MV-4-11 (cell line): ENCODE measurements at regions not wholly inside any gene's neighbourhood (a gene's known extent, or its start where the extent isn't known, plus 50 kb on each side); places are given as distances from the start of the nearest gene placed in this dataset.

ENCODE experiments used
- DNase-seq: peaks from one replicate; lab custom pipeline; 2025; lab: John Stamatoyannopoulos, UW

DNA sequence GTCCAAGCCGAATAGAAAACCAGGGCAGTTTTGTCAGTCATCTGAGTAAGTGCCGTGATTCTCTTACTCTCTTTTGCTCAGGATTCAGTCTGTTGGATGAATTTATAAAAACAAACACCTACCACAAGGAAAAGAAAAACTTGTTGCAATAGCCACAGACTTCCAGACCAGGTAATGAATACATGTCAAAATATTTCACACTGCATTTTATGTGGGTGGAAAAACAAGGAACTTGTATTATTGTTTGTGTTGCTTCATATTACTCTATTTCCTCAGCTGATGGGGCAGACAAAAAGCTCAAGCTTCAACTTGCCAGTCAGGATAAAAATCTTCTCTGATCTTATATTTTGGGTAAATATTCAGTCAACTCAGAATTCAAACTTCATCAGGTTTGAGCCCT, 1125.7 kb downstream of the NLGN4Y start:
- no peak for DNase-seq

DNA sequence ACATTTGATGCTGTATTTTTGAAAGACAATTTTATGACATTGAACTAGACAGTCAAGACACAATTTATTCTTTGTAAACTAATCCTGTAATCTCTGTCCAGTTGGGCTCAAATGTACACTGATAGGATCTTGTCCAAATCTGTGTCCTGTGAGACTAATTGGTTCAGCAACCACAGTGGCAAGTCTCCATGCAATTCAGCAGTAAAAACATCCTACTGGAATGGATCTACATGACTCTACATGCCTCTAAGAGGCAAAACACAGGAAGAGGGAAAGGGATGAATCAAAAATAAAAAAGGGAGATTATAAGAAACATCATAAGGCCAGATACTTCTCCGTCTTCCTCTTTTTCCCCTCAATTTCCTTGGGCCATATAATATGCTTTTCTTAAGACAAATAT, 1164.2 kb downstream of the NLGN4Y start:
- no peak for DNase-seq

DNA sequence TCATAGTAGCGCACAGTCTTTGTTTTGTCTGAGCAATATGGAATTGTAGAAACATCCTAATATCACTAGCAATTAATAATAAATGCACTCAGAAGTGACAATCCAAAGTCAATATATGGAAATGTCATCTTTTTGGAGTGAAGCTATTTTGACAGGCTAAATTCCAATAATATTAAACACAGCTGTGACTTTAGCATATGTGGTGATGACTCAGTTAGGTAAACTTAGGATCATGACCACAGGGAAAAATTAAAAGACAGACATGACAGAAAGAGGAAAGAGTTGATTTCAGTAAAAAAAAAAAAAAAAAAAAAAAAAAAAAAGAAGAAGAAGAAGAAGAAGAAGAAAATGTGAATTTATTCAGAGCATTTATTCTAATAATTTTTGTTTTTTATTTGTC, 1165.7 kb downstream of the NLGN4Y start:
- no peak for DNase-seq

DNA sequence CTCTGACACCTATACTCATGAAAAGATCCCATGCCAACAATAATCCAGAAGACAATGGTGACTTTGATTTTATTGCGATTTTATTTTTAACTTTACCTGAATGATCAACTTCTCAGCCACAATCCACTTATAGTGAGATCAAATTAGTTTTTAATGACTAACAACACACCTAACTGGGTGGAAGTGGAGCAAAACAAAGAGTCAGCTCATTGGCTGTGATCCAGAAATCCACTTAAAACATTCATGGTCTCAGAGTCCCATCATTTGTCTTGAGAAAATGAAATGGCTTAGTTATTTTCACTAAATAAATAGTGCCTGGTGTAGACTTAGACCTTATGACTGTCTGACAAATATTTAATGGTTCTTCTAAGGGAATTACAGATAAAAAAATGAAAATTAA, 1177.8 kb downstream of the NLGN4Y start:
- no peak for DNase-seq

DNA sequence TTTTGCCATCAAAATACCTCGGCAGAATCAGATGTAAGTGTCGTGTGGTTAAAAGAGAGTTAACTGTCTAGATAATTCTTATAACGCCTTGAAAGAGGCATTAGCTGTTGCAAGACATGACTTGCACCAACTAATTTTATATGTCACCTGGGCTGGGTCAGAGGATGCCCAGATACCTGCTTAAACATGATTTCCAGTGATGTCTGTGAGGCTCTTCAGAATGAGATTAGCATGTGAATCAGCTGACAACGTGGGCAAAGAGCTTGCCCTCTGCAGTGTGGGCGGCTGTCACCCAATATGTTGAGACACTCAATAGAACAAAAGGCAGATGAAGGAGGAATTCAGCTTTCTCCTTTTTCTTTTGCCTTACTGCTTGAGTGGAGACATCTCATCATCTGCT, 1180.6 kb downstream of the NLGN4Y start:
- no peak for DNase-seq

DNA sequence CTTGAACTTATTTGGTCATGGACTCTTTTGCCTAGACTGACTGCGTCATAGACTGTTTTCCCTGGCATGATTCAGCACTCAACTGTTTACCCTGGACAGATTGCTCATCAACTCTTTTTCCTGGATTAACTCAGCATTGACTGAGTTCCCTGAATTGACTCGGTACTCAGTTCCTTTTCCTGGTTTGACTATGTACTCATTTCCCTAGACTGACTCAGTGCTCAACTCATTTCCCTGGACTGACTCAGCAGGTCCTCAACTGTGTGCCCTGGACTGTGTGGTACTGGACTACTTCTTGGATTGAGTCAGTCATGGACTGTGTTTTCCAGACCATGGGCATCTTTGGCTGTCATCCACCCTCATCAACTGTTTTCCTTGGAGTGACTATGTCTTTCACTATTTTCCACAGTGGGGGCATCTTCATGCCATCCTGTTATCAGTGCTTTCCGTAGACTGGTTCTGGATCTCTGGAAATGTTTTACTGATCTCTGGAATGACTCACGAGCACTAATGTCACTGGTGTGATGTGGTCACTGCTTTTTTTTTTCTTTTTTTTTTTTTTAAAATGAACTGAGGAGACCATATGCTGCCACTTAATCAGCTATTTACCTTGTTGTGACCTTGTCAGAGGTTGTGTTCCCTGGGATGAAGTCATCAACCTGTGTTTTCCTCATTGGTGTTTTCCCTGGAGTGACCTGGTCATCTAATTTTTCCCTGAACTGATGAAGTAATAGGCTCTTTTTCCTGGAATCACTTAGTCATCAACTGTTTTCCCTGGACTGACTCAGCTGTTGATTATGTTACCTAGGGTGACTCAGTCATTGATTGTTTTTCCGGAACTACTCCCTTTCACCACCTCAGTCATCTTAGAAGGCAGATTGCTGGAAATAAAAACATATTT, 1225.5 kb downstream of the NLGN4Y start:
- no peak for DNase-seq

DNA sequence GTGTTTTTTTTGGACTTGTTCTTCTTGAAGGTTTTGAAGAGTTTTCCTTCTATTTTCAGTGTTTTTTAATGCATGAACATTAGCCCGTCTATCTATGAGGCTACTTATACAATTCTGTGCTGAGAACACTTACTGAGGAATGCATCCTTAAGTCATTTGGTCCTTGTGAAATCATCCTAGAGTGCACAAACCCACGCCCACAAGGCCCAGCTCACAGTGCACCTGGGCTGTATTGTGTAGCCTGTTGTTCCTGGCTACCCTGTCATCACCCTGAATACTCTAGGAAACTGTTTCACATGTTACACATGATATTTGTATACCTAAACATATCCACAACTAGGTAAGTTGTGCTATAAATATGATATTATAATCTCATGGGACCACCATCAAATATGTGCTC, 1226.7 kb downstream of the NLGN4Y start:
- DNase-seq, result no peak

DNA sequence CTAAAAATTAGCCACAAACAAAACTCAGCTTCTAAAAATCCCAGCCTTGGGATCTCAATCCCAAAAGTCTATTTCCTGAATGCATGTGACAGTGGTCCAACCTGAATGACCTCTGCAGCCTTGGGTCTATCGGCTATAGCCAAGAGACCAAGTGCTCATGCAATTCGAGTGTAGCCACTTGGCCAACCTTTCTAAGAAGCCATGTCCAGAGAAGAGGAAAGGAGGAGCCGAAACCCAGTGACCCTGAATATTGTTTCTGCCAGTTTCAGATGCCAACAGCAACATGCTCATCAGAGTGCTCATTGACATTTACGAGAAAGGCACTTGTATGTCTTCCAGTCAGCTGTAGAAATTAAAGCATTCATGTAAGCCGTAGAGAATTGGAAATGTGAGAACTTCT, 1231.9 kb downstream of the NLGN4Y start:
- no peak for DNase-seq

DNA sequence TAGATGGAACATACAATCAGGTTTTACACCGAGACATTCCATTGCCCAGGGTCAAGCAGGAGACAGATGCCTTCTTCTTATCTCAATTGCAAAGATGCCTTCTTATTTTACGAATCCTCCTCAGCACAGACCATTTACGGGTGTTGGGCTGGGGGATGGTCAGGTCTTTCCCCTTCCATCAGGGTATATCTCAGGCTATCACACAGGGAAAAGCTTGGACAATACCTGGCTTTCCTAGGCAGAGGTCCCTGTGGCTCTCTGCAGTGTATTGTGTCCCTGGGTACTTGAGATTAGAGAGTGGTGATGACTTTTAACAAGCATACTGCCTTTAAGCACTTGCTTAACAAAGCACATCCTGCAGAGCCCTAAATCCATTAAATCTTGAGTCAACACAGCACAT, 1249.2 kb downstream of the NLGN4Y start:
- DNase-seq, result no peak

DNA sequence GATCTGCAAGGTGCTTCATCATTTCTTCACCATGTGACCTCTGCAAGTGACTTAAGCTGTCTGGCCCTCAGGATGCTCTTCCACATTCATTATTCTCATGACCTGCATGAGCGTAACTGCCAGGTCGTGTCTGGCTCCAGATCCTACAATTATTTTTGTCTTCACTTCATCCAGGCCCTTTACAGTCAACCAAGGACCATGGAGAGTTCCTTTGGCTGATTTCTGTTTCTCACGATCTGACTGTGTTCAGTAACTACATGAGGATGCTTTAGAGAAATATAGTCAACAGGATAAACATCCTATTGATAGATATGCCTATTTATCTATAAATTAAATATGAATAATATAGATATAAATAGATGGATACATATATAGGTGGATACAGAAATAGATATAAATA, 1251.6 kb downstream of the NLGN4Y start:
- DNase-seq, result no peak

DNA sequence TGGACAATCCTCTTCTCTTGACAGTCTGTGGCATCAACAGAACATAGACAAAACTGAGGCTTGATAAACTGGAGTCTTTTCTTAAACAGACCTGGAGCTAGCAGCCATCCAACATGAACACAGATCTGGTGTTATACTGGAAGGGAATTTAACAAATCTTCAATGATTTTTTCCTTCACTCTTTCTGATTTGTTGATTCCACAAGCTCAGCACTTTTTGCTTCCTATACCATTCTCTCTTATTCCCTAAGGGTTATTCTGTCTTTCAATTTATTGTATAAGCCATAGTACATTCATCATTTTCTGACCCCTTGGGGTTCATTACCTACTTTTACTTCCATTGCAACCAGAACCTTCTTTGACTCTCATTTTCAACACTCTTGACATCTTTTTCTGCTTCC, 1255.6 kb downstream of the NLGN4Y start:
- no peak for DNase-seq

DNA sequence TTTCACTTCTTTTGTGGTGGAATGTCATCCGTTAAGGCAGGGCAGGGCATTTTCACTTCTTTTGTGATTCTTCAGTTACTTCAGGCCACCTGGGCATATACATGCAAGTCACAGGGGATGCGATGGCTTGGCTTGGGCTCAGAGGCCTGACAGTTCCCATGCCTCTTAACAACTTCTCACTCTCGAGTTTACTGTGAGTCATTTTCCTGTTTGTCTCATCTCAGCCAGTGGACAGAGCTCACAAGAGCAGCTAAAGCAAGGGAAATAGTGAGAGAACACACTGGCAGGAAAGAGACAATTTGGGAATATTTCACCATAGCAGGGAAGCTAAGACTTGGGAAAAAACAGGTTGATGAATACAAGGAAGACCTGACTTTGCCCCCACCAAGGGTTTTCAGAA, 1275.7 kb downstream of the NLGN4Y start:
- no peak for DNase-seq

DNA sequence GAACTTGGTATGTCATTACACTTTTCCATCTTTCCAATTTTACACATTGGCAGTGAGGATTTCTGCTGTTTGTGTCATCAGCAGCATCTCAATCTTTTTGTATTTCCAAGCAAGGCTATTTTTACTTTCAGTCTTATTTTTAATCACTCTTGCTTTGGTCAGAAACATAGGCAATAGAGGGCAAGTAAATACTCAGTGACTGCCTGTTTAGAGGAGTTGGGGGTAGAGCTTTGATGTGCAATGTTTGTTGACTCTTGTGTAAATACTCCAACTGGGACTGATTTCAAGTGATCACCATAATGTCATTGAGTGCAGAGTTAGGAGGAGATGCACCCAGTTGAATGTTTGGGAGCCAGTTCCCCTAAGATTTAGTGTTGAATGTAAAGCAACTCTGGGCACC, 1281.7 kb downstream of the NLGN4Y start:
- no peak for DNase-seq

DNA sequence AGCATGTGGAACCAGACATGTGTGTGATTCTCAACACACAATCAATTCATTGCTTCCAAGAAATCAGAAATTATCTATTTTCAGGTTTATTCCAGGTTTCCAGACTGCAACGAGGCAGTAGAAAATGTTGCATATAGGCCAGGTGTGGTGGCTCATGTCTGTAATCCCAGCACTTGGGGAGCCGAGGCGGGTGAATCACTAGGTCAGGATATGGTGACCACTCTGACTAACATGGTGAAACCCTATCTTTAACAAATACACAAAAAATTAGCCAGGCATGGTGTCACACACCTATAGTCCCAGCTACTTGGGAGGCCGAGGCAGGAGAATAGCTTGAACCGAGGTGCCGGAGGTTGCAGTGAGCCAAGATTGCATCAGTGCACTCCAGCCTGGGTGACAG, 1289.9 kb downstream of the NLGN4Y start:
- no peak for DNase-seq
